HG03103 (cell line): ENCODE measurements at regions not wholly inside any gene's neighbourhood (a gene's known extent, or its start where the extent isn't known, plus 50 kb on each side); places are given as distances from the start of the nearest gene placed in this dataset.

Experiments
- ATAC-seq: cut with Tn5 transposase; IDR thresholded peaks from one replicate; pipeline ENCODE4 v1.9.1; 2021; ENCODE audit warnings: low read depth; ENCODE audit not compliant: unreplicated experiment

DNA sequence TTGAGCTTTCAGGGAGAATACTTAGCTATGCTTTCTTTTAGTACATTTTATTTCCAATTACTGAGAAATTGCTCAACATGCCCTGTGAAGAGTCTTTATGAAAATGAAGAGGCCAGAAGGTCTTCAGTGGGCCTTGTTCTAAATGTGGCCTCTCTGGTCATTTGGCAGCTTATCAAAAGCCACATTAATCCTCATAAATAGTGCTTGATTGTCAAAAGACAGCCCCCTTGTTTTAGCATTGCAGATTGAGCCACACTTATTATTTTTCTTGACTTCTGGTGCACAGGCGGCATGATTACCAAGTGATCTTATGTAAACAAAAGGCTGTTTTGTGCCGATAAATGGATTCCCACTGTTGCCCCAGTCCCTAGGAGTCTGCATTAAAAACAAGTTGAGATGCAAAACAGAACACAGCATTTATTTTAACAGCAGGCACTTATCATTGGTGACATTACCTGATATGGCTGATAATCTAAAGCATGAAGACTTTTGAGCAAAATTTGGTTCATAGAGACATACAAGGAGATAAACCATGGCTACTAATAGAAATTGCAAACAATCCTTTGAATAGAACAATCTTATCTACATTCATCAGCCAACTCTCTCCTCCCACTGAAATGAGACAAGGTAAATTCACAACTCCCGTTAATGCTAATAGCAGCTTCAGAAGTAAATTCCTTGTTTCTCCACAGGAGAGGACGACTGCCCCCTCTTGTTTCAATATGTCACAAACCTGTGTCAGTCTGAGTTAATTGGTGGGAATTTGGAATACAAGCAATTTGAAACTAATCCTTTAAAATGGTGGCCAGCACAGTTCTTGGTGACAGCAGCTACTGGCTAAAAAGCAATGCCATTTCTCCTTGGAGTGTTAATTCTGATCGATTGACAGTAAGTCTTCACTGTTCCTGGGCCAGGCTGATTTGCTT lies 194.3 kb downstream of the NSUN3 start:
- no peak for ATAC-seq

DNA sequence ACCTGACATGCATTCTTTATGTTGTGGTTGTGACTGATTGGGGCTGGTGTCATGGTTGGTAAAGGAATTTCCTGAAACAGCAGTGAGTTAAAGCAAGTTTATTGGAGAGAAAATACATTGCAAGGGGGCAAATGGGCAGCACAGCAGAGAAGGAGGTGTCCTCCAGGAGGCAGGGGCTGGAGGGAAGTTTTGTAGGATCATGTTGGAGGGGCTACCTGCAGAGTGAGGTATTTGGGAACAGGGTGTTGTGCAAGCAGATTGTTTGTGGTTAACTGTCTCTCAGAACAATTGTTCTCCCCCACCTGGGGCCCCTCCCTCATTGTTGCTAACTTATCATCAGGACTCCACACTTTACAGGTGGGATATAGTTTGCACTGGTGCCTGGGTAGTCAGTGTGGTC lies 196.0 kb downstream of the NSUN3 start:
- ATAC-seq = no peak

DNA sequence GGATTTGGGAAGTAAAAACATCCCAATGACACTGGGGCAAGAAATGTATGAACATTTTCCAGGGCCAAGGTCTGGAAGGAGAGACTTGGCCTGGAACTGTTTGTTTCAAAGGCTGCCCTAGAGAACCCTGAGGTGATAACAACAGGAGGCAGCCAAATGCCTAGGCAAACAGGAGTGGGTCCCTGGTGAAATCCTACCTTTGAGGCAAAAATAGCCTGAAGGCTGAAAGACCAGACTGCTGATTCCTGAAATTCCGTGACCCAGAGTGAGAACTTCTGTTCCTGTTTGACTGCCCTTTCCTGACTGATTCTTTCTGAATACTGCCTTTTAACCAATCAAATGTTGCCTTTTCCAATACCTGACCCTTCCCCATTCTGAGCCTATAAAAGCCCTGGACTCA lies 196.4 kb downstream of the NSUN3 start:
- no peak for ATAC-seq

DNA sequence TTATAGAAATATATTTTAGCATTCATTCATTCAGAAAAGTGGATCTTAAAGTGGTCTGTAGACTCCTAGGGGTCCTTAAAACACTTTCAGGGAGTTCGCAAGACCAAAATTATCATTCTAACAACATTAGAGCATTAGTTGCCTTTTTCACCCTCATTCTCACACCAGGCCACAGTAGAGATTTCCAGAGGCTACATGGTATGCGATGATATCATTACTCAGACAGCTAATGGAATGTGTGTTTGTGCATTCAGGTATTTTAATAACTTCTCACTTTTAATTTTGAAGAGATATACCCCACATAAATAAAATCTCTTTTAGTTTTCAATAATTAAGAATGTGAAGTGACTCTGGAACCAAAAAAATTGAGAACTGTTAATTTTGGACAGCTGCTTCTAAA lies 206.9 kb downstream of the NSUN3 start:
- no peak for ATAC-seq

DNA sequence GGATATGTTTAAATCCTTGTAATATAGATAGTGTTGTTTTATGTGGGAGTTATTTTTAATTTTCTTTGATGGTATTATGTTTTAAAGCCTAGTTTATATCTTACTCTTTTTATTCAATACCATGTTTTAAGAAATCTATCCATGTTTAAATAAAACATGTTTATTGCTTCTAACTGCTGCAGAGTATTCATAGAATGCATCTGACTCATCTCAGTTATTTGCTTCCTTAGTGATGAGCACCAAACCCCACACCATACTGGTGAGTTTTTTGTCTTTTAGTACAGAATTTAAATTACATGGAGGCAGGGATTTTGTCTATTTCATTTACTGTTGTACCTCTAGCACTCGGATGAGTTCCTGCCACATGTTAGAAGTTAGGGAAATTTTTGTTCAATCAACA lies 209.2 kb downstream of the NSUN3 start:
- no peak for ATAC-seq

DNA sequence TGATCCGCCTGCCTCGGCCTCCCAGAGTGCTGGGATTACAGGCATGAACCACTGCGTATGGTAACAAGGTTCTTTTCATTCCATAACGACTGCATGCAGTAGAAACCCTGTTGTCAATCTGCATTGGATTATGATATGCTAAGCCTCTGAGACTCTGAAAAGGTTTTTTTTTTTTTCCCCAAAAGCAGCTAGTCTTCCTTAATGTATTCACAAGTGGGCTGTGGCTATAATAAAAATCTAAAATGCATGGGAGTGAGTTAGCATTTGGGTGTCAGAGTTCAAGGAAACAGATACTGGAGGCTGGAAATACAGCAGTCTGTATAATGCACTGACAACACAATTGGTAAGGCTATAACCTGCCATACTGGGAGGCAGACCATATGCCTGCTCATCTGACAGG lies 218.1 kb downstream of the NSUN3 start:
- no peak for ATAC-seq

DNA sequence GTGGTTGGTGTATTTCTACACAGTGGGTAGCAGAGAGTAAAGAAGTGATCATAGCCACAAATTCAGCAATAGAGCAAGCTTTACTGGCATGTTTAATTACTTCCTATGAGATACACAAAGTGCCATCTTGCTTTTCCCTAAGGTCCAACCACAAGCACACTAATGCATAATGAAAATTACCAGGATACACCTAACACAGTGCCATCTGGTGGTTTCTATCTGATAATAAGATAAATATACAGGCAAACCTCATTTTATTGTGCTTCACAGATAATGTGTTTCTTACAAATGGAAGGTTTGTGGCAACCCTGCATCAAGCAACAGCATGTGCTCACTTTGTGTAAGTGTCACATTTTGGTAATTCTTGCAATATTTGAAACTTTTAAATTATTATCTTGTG lies 223.0 kb downstream of the NSUN3 start:
- no peak for ATAC-seq

DNA sequence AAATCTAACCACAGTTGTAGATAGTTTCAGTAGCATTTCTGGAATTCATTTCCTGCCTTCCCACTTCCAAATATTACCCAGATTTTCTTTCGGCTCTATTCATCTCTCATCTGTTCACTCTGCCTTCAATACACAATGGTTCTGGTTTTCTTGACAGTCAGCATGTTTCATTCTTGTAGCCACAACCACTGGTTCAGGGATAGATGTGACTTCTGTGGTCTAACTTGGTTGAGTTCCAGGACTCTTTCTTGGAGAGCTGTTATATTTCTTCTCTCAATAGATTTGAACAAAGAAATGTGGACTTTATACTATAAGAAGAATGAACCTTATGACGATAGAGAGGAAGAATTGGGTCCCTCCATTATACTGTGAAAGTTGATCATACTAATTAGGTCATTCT lies 228.8 kb downstream of the NSUN3 start:
- ATAC-seq = no peak

DNA sequence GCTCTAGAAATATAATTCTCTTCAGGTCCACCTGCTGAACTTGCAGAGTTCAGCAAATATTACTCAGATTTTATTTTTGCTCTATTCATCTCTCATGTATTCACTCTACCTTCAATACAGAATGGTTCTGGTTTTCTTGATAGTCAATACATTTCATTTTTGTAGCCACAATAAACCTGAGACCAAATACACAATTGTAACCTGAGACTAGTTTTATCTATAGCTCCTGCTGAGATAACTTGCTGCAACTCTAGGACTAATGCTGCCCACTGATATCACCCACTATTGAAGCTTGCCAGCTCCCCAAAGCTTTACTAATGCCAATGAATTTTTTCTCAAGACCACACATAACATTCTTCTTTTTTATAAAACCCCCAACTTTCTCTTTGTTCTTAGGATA lies 229.3 kb downstream of the NSUN3 start:
- no peak for ATAC-seq

DNA sequence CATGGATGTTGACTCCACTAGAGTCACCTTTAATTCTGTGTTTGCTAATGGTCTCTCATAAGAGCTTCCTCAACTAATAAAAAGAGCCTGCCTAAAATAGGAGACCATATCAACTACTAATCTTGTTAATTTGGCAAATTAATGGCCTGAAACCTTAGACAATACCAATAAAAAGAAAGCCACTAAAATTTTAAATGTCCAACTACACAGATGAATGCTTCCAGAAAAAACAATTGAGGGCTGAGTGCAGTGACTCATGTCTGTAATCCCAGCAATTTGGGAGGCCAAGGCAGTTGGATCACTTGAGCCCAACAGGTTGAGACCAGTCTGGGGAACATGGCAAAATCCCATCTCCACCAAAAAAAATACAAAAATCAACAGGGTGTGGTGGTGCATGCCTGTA lies 230.9 kb downstream of the NSUN3 start:
- no peak for ATAC-seq

DNA sequence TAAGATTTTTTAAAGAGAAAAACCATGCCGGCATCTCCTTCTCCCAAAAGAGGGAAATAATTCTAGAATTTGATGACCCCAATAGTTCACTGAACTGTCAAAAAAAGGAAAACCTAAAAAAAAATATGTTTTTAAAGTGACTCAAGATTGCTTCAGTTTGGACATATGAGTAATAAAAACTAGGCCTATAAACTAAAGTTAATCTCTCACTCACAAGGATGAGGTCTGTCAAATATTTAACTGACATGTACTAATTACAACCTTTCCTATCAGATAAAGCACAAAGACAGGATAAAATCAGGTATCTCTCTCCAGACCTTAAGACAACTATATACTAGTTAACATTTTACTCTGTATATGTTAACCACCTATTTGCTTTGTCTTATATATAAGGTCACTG lies 231.9 kb downstream of the NSUN3 start:
- no peak for ATAC-seq

DNA sequence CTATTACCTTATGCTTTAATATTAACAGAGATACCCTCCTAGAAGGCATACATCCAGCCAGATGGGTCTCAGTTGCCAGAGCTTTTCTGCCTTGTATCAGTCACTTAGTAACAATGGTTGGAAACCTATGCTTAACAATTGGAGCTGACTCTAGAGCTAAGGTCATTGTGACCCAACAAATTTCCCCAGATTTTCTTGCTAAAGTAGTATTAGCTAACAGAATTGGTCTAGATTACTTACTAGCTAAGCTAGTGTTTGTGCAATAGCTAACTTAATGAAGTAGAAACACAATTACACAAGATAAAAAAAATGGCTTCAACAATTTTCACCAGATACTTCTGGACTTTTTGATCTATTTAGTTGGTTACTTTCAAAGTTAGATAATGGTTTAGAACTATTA lies 236.9 kb downstream of the NSUN3 start:
- no peak for ATAC-seq

DNA sequence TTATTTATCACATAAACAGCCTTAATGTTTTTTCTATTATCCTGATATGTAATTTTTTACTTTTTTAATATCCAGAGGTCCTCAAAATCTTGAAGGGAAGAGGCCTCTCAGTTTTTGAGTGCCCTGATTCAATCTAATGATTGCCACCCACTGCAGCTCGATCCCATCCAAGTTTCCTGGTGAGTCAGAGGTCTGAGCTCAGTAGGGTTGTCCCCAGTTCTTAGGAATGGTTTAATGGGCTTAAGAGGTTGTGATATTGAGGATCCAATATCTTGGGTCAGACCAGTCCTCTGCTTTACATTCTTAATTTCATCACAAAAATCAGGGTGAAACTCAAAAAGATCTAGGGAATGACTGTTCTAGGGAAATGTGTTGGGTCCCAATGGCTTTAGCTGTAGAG lies 238.5 kb downstream of the NSUN3 start:
- ATAC-seq = no peak

DNA sequence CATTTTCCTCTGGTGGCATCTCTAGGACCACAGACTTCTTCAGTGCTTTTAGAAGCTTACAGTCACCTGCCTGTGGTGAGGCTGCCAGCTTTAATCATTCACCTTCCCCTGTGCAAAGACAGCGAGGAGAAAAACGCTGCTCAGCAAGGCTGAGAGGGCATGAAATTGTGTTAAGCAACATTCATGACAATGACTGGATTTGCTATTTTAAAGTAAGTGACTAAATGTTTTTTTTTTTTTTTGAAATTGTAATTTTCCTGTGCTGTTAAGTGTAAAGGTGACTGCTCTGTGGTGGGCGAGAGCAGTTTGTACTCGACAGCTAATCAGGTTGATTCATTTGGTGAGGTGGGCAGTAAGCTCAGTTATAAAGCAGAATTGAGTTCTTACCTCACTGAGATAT lies 240.4 kb downstream of the NSUN3 start:
- ATAC-seq = no peak

DNA sequence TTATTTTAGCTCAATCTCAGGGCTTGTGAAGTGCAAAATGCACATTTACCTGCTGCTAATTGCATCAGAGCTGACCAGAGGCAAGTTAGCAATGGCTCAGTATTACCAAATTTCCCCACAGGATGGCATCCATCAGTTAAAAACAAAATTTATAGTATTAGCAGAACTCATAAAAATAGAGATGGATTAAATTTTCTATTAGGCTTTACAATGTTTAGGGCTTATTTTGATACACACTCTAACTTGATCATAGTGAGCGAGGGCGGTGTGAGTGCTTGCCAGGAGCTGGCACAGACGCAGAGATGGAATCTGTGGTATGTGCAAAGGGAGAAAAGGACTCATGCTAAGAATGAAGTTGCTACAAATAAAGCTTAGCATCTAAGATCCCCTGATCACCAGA lies 241.0 kb downstream of the NSUN3 start:
- ATAC-seq = no peak

DNA sequence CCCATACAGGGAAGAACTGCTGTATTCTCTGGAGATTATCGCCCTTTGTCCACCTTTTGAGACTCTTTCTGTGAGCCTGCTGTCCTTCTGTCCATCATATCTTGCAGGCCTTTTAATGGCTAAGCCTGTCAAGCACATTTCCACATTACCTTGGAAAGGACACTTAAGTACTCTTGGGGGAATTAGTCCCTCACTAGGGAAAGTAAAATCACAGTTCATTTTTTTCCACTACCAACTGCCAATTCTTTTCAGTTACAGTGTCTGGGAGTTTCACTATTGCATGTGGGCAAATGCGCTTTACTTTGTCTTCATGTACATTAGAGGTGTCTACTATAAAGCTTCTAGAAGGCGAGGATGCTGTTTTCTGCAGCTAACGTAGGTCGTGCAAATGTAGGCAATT lies 242.1 kb downstream of the NSUN3 start:
- no peak for ATAC-seq

DNA sequence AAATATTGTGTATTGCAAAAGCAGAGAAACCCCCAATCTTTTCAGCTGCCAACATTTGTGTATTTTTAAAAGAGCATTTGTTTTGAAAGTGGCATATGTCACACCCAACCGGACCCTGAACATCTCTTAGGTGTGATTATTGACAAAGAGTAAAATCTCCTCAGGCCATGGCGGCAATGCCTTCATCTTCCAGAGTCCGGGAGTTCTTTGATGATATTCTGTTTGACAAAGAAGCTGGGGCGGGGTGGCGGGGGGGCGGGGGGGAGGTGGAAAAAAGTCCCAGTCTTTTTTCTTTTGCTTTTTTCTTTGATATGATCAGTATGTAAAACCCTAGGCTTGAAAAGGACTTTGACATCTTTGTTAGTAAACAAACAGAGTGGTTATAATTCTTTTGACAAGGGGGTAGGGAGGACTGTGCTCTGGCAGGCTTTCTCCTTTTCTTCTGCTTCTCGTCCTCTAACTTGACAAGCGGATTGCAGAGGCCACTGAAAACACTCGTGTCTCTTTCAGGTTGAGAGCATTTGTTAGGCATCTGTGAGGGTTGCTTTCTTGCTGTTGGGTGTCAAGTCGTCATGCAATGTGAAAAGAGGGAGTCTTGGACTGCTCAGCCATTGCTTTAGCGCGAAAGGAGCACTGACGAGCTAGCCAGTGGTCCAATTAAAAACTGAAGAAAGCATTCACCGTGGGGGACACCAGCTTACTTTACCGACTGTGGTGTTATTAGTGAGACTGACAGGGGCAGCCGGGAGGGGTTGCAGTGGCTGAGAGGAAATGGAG lies 243.2 kb downstream of the NSUN3 start:
- no peak for ATAC-seq

DNA sequence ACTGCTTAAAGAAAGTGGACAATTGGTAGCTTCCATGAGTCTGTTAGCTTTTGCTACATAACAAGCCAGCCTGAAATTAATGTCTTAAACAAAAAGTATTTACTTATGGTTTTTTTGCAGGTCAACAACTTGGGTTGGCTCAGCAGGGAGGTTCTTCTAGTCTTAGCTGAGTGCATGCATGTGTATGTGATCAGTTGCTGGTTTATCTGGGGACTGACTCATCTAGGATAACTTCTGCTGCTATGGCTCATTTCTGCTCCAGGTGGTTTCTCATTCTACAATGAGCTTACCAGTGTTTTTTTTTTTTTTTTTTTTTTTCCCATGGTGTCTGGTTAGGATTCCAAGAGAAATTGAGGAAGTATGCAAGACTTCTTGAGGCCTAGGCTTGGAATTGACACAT lies 244.7 kb downstream of the NSUN3 start:
- ATAC-seq = no peak

DNA sequence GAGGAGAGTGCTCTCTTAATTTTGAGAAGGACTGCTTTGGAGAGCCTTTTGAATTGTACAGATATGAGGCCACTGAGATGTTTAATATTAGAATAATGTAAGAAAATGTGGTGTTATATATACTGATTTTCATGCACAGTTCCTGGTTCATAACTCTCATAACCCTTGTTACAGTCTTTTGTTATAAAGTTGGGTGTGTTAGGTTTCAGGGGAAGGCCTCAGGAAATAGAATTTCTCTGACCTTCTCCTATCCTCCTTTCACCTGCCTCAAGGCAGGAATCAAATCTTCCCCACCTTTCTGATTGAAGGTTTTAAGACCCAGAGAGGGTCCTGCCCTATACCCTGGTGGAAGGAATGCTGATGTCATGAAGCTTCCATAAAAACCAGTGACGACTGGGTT lies 245.9 kb downstream of the NSUN3 start:
- no peak for ATAC-seq

DNA sequence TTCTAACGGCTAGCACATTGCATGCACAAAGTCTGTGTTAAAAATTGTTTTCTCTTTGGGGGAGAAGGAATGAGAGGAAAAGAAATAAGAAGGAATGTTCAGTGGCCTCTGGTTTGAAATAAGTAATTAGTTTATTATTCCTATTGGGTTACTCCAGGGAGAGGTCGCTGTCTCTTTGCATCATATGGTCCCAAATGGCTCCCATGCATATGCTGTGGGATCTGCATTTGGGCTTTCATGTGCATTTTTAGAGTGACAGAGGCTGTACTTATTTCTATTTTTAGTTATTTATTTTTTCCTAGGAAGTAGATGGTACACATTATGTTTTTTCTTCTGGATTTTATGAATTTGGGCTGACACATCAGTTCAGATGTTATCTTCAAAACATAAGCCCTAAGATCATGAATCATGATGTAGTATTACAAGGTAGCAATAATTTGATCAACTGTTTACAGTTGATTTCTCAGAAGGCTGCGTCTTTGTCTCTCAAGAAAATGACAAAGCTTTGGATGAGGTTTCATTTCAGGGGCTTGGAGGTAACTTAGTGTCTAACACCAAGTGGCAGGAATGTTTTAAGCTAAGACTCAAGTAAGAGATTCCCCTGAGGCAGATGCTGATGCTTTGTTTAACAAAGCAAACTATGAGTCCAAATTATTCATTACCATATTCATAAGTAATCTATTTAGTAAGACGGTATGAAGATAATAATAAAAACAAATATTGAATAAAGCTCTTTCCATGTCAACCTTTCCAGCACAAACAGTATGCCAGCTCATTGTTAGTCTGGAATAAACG lies 247.7 kb downstream of the NSUN3 start:
- ATAC-seq = no peak

DNA sequence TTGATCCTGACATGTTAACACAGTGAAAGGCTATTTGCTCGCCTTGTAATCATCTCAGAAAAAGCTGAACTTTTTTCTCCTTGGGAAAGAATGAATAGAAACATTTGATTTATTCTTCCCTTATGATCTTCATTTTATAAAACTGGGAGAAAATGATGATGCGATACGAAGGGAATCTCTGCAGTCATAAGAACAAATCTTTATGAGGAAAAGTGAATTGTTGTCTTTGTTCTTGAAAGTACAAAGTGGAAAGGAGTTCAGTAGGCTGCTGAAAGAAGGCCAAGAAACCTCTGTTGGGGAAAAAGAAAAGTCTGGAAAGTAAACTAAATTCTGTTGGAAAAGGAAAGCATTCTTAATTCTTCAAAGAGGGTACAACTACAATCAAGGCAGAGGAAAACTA lies 248.8 kb downstream of the NSUN3 start:
- ATAC-seq = no peak
